IMR-90 (cell line): ENCODE measurements at regions not wholly inside any gene's neighbourhood (a gene's known extent, or its start where the extent isn't known, plus 50 kb on each side); places are given as distances from the start of the nearest gene placed in this dataset.

Source experiments
- ATAC-seq: fragments of 200-7000 bp; cut with Tn5 transposase; 2 replicates; pipeline ENCODE4 v1.9.1; 2020; ENCODE audit warnings: low read depth, mild to moderate bottlenecking, moderate library complexity
- BruUV-seq: library from RNA; stranded (reverse); fragments of 400-500 nt; replicated peaks from 2 replicates; lab custom pipeline; 2021; lab: Mats Ljungman, UMichigan
- CTCF ChIA-PET: fragments of 300-600 bp; formaldehyde crosslinking; extraction: SDS; loops from one replicate; lab custom pipeline; 2021; ENCODE audit warnings: antibody characterized with exemption; lab: Yijun Ruan, JAX
- POLR2A ChIA-PET: fragments of 300-600 bp; sonication (Branson Sonifier 250); formaldehyde crosslinking; loops from one replicate; lab custom pipeline; 2022; ENCODE audit warnings: antibody characterized with exemption; ENCODE audit not compliant: unreplicated experiment; lab: Charles Lee
- DNase-seq: peaks from one replicate; pipeline ENCODE4 v3.0.0; 2013
- H2AFZ ChIP-seq: replicated peaks from 2 replicates; pipeline ENCODE3; 2013; ENCODE audit warnings: low read length, mild to moderate bottlenecking; ENCODE audit not compliant: poor library complexity
- H2AK5ac ChIP-seq: 2 replicates; pipeline ENCODE4 v1.6.1; 2013; ENCODE audit warnings: low read depth, low read length, inconsistent platforms
- H2AK9ac ChIP-seq: replicated peaks from 2 replicates; pipeline ENCODE3; 2013; ENCODE audit warnings: mild to moderate bottlenecking, low read depth, low read length, moderate library complexity; ENCODE audit not compliant: poor library complexity
- H2BK120ac ChIP-seq: 2 replicates; pipeline ENCODE4 v1.6.1; 2013; ENCODE audit warnings: low read depth, low read length, inconsistent platforms
- H2BK15ac ChIP-seq: 3 replicates; pipeline ENCODE4 v1.6.1; 2013; ENCODE audit warnings: low read depth, low read length, inconsistent platforms
- H2BK20ac ChIP-seq: 2 replicates; pipeline ENCODE4 v1.6.1; 2013; ENCODE audit warnings: low read depth, mild to moderate bottlenecking, inconsistent platforms, low read length, moderate library complexity
- H2BK5ac ChIP-seq: 2 replicates; pipeline ENCODE4 v1.6.1; 2013; ENCODE audit warnings: mild to moderate bottlenecking, low read depth, low read length, inconsistent platforms; ENCODE audit not compliant: poor library complexity, severe bottlenecking
- H3K14ac ChIP-seq: replicated peaks from 2 replicates; pipeline ENCODE4 v1.6.1; 2013; ENCODE audit warnings: low read depth, low read length, inconsistent platforms
- H3K18ac ChIP-seq: 2 replicates; pipeline ENCODE4 v1.6.1; 2013; ENCODE audit warnings: low read depth, low read length, control low read depth
- H3K23ac ChIP-seq: 2 replicates; pipeline ENCODE4 v1.6.1; 2013; ENCODE audit warnings: low read depth, low read length, inconsistent platforms
- H3K27ac ChIP-seq: 2 replicates; pipeline ENCODE4 v1.5.1; 2013; ENCODE audit warnings: mild to moderate bottlenecking, control low read depth, low read length; ENCODE audit not compliant: insufficient read depth
- H3K27me3 ChIP-seq: 2 replicates; pipeline ENCODE4 v1.6.1; 2013; ENCODE audit warnings: low read length; ENCODE audit not compliant: control insufficient read depth, insufficient read depth
- H3K36me3 ChIP-seq: 2 replicates; pipeline ENCODE4 v1.6.1; 2013; ENCODE audit warnings: low read length, mixed read lengths; ENCODE audit not compliant: control insufficient read depth, insufficient read depth
- H3K4ac ChIP-seq: 2 replicates; pipeline ENCODE4 v1.6.1; 2013; ENCODE audit warnings: low read depth, low read length, inconsistent platforms
- H3K4me1 ChIP-seq: 2 replicates; pipeline ENCODE4 v1.6.1; 2013; ENCODE audit warnings: low read length, mixed read lengths; ENCODE audit not compliant: control insufficient read depth, insufficient read depth
- H3K4me2 ChIP-seq: 2 replicates; pipeline ENCODE4 v1.6.1; 2013; ENCODE audit warnings: low read depth, mild to moderate bottlenecking, control low read depth, low read length, moderate library complexity
- H3K4me3 ChIP-seq: 2 replicates; pipeline ENCODE4 v1.5.1; 2013; ENCODE audit warnings: low read depth, mild to moderate bottlenecking, control low read depth, low read length, moderate library complexity; ENCODE audit not compliant: insufficient read depth
- H3K56ac ChIP-seq: 2 replicates; pipeline ENCODE4 v1.6.1; 2013; ENCODE audit warnings: low read length, inconsistent platforms; ENCODE audit not compliant: insufficient read depth; ENCODE audit errors: extremely low read depth
- H3K79me1 ChIP-seq, 2 experiments: 2 replicates each; pipeline ENCODE4 v1.6.1; 2013; ENCODE audit warnings: low read length in 2 of 2, inconsistent platforms in 1 of 2, low read depth in 1 of 2
- H3K9ac ChIP-seq: 2 replicates; pipeline ENCODE4 v1.6.1; 2013; ENCODE audit warnings: low read depth, low read length, control low read depth
- H3K9me1 ChIP-seq: 2 replicates; pipeline ENCODE4 v1.6.1; 2013; ENCODE audit warnings: low read length, inconsistent platforms; ENCODE audit not compliant: insufficient read depth
- H3K9me3 ChIP-seq: 2 replicates; pipeline ENCODE4 v1.6.1; 2013; ENCODE audit warnings: low read length; ENCODE audit not compliant: control insufficient read depth, insufficient read depth
- H4K20me1 ChIP-seq: 2 replicates; pipeline ENCODE4 v1.6.1; 2013; ENCODE audit warnings: low read length, inconsistent platforms; ENCODE audit not compliant: insufficient read depth
- H4K5ac ChIP-seq: 2 replicates; pipeline ENCODE4 v1.6.1; 2013; ENCODE audit warnings: mild to moderate bottlenecking, low read depth, low read length, control low read depth
- H4K8ac ChIP-seq, 2 experiments: 2 replicates each; pipeline ENCODE4 v1.6.1; 2013; ENCODE audit warnings: low read depth in 2 of 2, low read length in 2 of 2, control low read depth in 1 of 2, inconsistent platforms in 1 of 2
- H4K91ac ChIP-seq: 2 replicates; pipeline ENCODE4 v1.6.1; 2013; ENCODE audit warnings: low read depth, low read length, inconsistent platforms; ENCODE audit not compliant: insufficient read depth
- FOS ChIP-seq: fragments of 150-350 bp; IDR thresholded peaks from 2 replicates; pipeline ENCODE4 v1.6.1; 2016; ENCODE audit warnings: low read depth, low read length
- NFE2L2 ChIP-seq: fragments of 150-350 bp; IDR thresholded peaks from 2 replicates; pipeline ENCODE4 v1.6.1; 2016; ENCODE audit warnings: low read depth, mild to moderate bottlenecking, low read length
- RCOR1 ChIP-seq: IDR thresholded peaks from 2 replicates; pipeline ENCODE4 v1.6.1; 2012; ENCODE audit warnings: mild to moderate bottlenecking, low read length, improper control_type of control experiment; ENCODE audit not compliant: insufficient replicate concordance
- RFX5 ChIP-seq: IDR thresholded peaks from 2 replicates; pipeline ENCODE4 v1.8.0; 2012; ENCODE audit warnings: low read depth, mild to moderate bottlenecking, low read length, moderate library complexity
- WGBS, 2 experiments: methylation state at CpG; one replicate each; pipeline versions ENCODE4 v1.1.5 to v1.1.7; 2013; ENCODE audit warnings: missing lambda C conversion rate in 2 of 2; ENCODE audit not compliant: insufficient read length in 1 of 2; ENCODE audit errors: extremely low coverage in 2 of 2; 5-methylcytosine and 5-hydroxymethylcytosine counted together
- dilution Hi-C: fragments of 300-500 bp; cut with HindIII; formaldehyde crosslinking; loops from one replicate; pipeline ENCODE4 v1.14.3; 2018; ENCODE audit warnings: low sequenced_read_pairs; ENCODE audit not compliant: unreplicated experiment
- in situ Hi-C: fragments of 300-500 bp; cut with MboI; formaldehyde crosslinking; loops from 3 replicates; pipeline ENCODE4 v1.14.3; 2019; ENCODE audit warnings: low sequenced_read_pairs, inconsistent platforms, mixed read lengths
- intact Hi-C: fragments of 100-400 bp; cut with micrococcal nuclease; formaldehyde crosslinking; loops from 2 replicates; pipeline ENCODE4 v1.10.0; 2022
- TF ChIP-seq, protein P1 (sequence below): fragments of 150-350 bp; IDR thresholded peaks from 2 replicates; pipeline ENCODE4 v1.6.1; 2016; ENCODE audit warnings: low read depth, mild to moderate bottlenecking, low read length, moderate library complexity, borderline replicate concordance
- TF ChIP-seq, protein P2 (sequence below): fragments of 150-350 bp; IDR thresholded peaks from 2 replicates; pipeline ENCODE4 v1.6.1; 2017; ENCODE audit warnings: mild to moderate bottlenecking, antibody characterized with exemption, low read length, low read depth

DNA sequence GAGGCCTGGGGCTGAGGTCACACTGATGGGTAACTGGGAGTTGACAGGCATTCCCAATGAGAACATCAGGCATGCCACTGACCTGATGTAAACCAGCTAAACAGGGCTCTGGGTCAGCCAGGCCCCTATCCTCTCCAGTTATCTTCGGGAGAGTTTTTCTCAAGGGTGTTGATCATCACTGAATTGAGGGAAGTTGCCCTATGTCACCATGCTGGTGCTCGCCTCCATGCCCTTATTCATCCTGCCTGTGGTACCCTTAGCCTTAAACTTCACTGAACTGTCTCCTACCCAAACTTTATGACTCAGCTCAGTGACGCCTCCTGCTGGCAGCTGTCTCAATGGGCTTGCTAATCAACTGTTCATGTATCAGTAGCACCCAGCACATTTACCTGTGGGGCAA lies 80.7 kb upstream of the TNR start:
- POLR2A ChIA-PET, result no interaction called here
- H2BK20ac ChIP-seq, result no peak overlapping the region
- no peak overlapping the region for H2AK9ac ChIP-seq
- no peaks in the 10 kb centered on the region for H3K9me1 ChIP-seq
- no peaks in the 10 kb centered on the region for H3K79me1 ChIP-seq
- H3K14ac ChIP-seq, result no peak overlapping the region
- no peak overlapping the region for H3K4ac ChIP-seq
- WGBS, 2 experiments, result 20% methylated on average over 1 of the region's 3 CpGs; no CpG with 5 or more reads in 1 of the 2 experiments
- H4K91ac ChIP-seq, result no peak overlapping the region
- in situ Hi-C loops (no loop called here), dilution Hi-C loops (no loop called here), intact Hi-C loops (no loop called here)
- H4K5ac ChIP-seq, result no peak overlapping the region
- H3K56ac ChIP-seq, result no peak overlapping the region
- no peak overlapping the region for H3K23ac ChIP-seq
- H3K4me1 ChIP-seq, result no peaks in the 10 kb centered on the region
- DNase-seq (no peak), ATAC-seq (no peak)
- BruUV-seq, result no TSS peak
- no peaks in the 10 kb centered on the region for H3K27me3 ChIP-seq
- H3K4me2 ChIP-seq, result no peak overlapping the region
- no peak overlapping the region for H2BK120ac ChIP-seq
- no peak overlapping the region for H2BK15ac ChIP-seq
- no peaks in the 10 kb centered on the region for H3K9me3 ChIP-seq
- no peak overlapping the region for H2BK5ac ChIP-seq
- no peaks in the 10 kb centered on the region for H3K36me3 ChIP-seq
- no peak overlapping the region for H3K27ac ChIP-seq
- H4K8ac ChIP-seq, result no peak overlapping the region
- no peak overlapping the region for H3K9ac ChIP-seq
- TF ChIP-seq RCOR1, result no peak
- no peak for TF ChIP-seq RFX5
- TF ChIP-seq, protein P1, sequence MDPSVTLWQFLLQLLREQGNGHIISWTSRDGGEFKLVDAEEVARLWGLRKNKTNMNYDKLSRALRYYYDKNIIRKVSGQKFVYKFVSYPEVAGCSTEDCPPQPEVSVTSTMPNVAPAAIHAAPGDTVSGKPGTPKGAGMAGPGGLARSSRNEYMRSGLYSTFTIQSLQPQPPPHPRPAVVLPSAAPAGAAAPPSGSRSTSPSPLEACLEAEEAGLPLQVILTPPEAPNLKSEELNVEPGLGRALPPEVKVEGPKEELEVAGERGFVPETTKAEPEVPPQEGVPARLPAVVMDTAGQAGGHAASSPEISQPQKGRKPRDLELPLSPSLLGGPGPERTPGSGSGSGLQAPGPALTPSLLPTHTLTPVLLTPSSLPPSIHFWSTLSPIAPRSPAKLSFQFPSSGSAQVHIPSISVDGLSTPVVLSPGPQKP, result no peak
- TF ChIP-seq FOS, result no peak
- TF ChIP-seq, protein P2, sequence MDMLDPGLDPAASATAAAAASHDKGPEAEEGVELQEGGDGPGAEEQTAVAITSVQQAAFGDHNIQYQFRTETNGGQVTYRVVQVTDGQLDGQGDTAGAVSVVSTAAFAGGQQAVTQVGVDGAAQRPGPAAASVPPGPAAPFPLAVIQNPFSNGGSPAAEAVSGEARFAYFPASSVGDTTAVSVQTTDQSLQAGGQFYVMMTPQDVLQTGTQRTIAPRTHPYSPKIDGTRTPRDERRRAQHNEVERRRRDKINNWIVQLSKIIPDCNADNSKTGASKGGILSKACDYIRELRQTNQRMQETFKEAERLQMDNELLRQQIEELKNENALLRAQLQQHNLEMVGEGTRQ, result no peak
- TF ChIP-seq NFE2L2, result no peak
- CTCF ChIA-PET, result no interaction called here
- H2AFZ ChIP-seq, result no peak overlapping the region
- no peak overlapping the region for H3K18ac ChIP-seq
- H4K20me1 ChIP-seq, result no peaks in the 10 kb centered on the region
- H2AK5ac ChIP-seq, result no peak overlapping the region
- H3K4me3 ChIP-seq, result no peak overlapping the region
